ENCODE measurements at regions not wholly inside any gene's neighbourhood (a gene's known extent, or its start where the extent isn't known, plus 50 kb on each side); places are given as distances from the start of the nearest gene placed in this dataset.

- Histone ChIP-seq H3K9me1 (replicated peaks; ENCODE audit: control insufficient read depth, extremely low read depth, insufficient read depth, low read length) (no peaks in the 10 kb centered on the region), H2AFZ (ENCODE audit: low read depth, low read length) (no peak overlapping the region), H3K9ac (replicated peaks; ENCODE audit: extremely low read depth, insufficient read depth, low read length) (no peak overlapping the region), H3K79me2 (ENCODE audit: control insufficient read depth, insufficient read depth, low read length) (no peaks in the 10 kb centered on the region), H3K27ac (ENCODE audit: insufficient read depth, low read depth, low read length) (no peak overlapping the region), H3K4me3 (replicated peaks in 1 of 3; ENCODE audit: insufficient read depth in 1 of 3, low read depth in 1 of 3, low read length in 3 of 3) (no peak overlapping the region), H3K9me3 (replicated peaks; ENCODE audit: control insufficient read depth, insufficient read depth, low read length) (peaks cover 1% of the 10 kb centered on the region), H3K4me1 (ENCODE audit: control insufficient read depth, extremely low read depth, insufficient read depth, low read length) (no peaks in the 10 kb centered on the region), H3K36me3 (ENCODE audit: control insufficient read depth in 2 of 2, extremely low read depth in 1 of 2, insufficient read depth in 2 of 2, low read length in 2 of 2) (no peaks in the 10 kb centered on the region), H4K20me1 (replicated peaks; ENCODE audit: control insufficient read depth, extremely low read depth, insufficient read depth, low read length) (no peaks in the 10 kb centered on the region), H3K4me2 (ENCODE audit: insufficient read depth, low read length) (no peak overlapping the region), H3K27me3 (ENCODE audit: control insufficient read depth in 2 of 2, insufficient read depth in 2 of 2, low read length in 2 of 2) (no peaks in the 10 kb centered on the region)
- intact Hi-C loops (cut with micrococcal nuclease), result no loop called here
- FAIRE-seq (no peak), DNase-seq (ENCODE audit: low read depth, low spot score) (no peak)
- BruUV-seq (replicated peaks), result no TSS peak
- TF ChIP-seq GATA2 (IDR thresholded peaks at IDR 0.05; ENCODE audit: insufficient read depth, insufficient read length, low read depth, low read length), result no peak
- TF ChIP-seq POLR2AphosphoS5 (IDR thresholded peaks at IDR 0.05; ENCODE audit: insufficient read depth, low read depth, low read length), result no peak
- TF ChIP-seq CTCF (IDR thresholded peaks at IDR 0.05; ENCODE audit: extremely low read depth in 1 of 2, insufficient read depth in 1 of 2, low read depth in 1 of 2, low read length in 2 of 2), result no peak
- TF ChIP-seq MYC (IDR thresholded peaks at IDR 0.05; ENCODE audit: low read depth, low read length), result no peak
- no peak for TF ChIP-seq FOS (IDR thresholded peaks at IDR 0.05; ENCODE audit: borderline replicate concordance, insufficient read depth, low read length)
- dilution Hi-C loops (cut with MboI; ENCODE audit: extremely low pct_ligation_motif_present, low sequenced_read_pairs), result no loop called here
- CTCF ChIA-PET, result no interaction called here
- POLR2A ChIA-PET, result no interaction called here
Observed at GRCh38 chr5:8304341-8304740, 435.4 kb downstream of the MTRR start.

- Histone ChIP-seq H2AFZ (ENCODE audit: low read depth, low read length) (no peak overlapping the region), H3K4me1 (ENCODE audit: control insufficient read depth, extremely low read depth, insufficient read depth, low read length) (no peaks in the 10 kb centered on the region), H4K20me1 (replicated peaks; ENCODE audit: control insufficient read depth, extremely low read depth, insufficient read depth, low read length) (no peaks in the 10 kb centered on the region), H3K27ac (ENCODE audit: insufficient read depth, low read depth, low read length) (no peak overlapping the region), H3K4me2 (ENCODE audit: insufficient read depth, low read length) (no peak overlapping the region), H3K79me2 (ENCODE audit: control insufficient read depth, insufficient read depth, low read length) (no peaks in the 10 kb centered on the region), H3K9me1 (replicated peaks; ENCODE audit: control insufficient read depth, extremely low read depth, insufficient read depth, low read length) (no peaks in the 10 kb centered on the region), H3K27me3 (ENCODE audit: control insufficient read depth in 2 of 2, insufficient read depth in 2 of 2, low read length in 2 of 2) (no peaks in the 10 kb centered on the region), H3K4me3 (replicated peaks in 1 of 3; ENCODE audit: insufficient read depth in 1 of 3, low read depth in 1 of 3, low read length in 3 of 3) (no peak overlapping the region), H3K9ac (replicated peaks; ENCODE audit: extremely low read depth, insufficient read depth, low read length) (no peak overlapping the region), H3K36me3 (ENCODE audit: control insufficient read depth in 2 of 2, extremely low read depth in 1 of 2, insufficient read depth in 2 of 2, low read length in 2 of 2) (no peaks in the 10 kb centered on the region), H3K9me3 (replicated peaks; ENCODE audit: control insufficient read depth, insufficient read depth, low read length) (peaks cover 1% of the 10 kb centered on the region)
- DNase-seq (ENCODE audit: low read depth, low spot score), result no peak
- ChIA-PET POLR2A (no interaction called here), CTCF (no interaction called here)
- FAIRE-seq, result no peak
- no peak for TF ChIP-seq EZH2 (IDR thresholded peaks at IDR 0.05; ENCODE audit: borderline replicate concordance, low read depth, low read length, severe bottlenecking)
- dilution Hi-C loops (cut with MboI; ENCODE audit: extremely low pct_ligation_motif_present, low sequenced_read_pairs) (no loop called here), intact Hi-C loops (cut with micrococcal nuclease) (no loop called here)
- BruUV-seq (replicated peaks), result no TSS peak
Observed at GRCh38 chr5:8306288-8306896, 437.4 kb downstream of the MTRR start.

All from endothelial cell of umbilical vein (primary cell).